NCI-H1105 treated with DMSO at 0.1 percent for 48 hours (cell line): ENCODE measurements at regions not wholly inside any gene's neighbourhood (a gene's known extent, or its start where the extent isn't known, plus 50 kb on each side); places are given as distances from the start of the nearest gene placed in this dataset.

Experiments used
- DNase-seq: peaks from one replicate; lab custom pipeline; 2025; lab: John Stamatoyannopoulos, UW

- DNase-seq, result no peak
Observed at GRCh38 chr2:12495247-12495868, 221.4 kb upstream of the TRIB2 start.

DNA sequence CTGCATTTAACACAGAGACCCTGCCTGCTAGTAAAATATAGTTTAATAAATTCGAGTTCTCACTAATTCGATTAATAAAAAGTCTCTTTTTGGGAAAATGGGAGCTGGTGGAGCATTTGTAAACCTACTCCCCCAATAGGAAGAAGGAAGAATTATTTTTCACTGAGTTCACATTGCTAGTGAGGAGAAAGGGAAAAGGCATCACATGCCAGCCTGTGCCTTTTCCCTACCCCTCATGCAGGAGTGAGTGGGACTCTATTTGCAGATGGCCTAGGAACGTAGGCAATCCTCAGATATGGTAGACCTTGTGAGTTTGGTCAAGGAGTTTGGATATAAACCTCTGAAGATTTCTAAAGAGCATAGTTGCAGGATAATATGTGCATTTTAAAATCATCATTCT, 218.4 kb upstream of the TRIB2 start:
- DNase-seq, result no peak

DNA sequence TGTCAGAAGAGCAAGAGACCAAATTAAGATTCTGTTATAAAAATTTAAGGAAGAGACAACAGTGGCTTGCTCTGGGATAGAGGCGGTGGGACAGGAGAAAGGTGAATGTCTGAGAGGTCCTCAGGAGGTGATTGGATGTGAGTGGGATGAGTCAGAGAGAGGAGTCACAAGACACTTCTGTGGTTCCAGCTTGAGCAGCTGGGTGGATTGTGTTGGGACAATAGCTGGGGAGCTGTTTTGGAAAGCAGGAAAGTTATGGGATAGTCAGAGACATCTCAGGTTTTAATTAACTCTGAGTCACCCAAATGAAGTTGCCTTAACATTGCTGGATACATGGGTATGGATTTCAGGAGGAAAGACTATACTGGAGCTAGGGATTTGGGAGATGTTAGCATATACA, 218.0 kb upstream of the TRIB2 start:
- no peak for DNase-seq

DNA sequence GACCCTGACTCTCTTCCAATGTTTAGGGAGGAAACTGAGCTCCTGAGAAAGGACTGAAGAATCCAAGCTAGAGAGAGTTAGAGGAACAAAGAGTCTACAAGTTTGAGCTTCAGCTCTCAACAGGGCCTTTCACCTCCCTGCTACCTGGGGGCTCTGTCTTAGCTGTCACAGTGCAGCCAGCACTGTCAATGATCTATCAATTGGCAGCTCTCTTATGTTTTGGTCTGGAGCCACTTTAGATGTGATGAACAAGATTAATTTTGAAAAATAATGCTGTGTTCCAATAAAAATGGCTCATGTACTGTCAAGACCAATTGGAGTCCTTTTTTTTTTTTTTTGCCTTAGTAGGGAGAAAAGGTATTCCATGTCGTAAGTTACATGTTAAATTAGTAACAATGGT, 215.8 kb upstream of the TRIB2 start:
- DNase-seq, result no peak

GRCh38 chr2:12501469-12502158, 215.1 kb upstream of the TRIB2 start:
- no peak for DNase-seq

GRCh38 chr2:12502759-12503158, 214.0 kb upstream of the TRIB2 start:
- no peak for DNase-seq

GRCh38 chr2:12504443-12504842, 212.3 kb upstream of the TRIB2 start:
- no peak for DNase-seq

DNA sequence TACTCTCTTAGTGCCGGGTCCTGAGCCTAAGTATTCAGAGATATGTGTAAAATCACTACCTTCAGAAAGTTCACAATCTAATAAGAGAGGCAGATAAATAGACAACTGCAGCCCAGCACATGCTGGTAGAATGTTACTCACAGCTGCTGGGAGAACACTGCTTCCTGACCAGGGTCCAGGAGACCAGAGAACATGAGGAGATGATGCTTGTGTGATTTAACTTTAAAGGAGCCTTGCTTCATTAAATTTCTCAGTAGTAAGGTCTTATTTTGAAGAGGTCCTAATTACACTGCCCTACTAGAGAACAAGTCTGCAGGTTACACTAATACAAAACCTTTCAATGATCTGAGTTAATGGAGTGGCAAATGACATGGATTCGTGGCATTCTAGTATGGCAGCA, 209.9 kb upstream of the TRIB2 start:
- DNase-seq, result no peak

DNA sequence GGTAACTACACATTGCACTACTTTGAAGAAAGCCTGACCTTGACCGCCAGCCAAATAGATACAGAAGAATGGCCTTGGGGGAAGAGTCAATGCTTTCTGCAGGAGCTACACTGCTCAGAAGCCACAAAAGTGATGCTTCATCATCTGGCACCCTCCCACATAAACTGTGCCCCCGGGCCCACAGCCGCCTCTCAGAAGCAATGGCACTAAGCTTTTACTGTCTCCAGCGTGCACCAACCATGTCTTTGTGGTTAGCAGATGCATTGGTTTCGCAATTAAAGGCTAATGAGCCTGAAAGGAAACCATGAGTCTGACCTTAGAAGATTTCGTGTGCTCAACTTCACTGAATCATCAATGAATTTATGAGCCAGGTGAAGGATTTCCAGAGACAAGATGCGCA, 209.4 kb upstream of the TRIB2 start:
- no peak for DNase-seq

- no peak for DNase-seq
Observed at GRCh38 chr2:12510070-12510469, 206.7 kb upstream of the TRIB2 start.

DNA sequence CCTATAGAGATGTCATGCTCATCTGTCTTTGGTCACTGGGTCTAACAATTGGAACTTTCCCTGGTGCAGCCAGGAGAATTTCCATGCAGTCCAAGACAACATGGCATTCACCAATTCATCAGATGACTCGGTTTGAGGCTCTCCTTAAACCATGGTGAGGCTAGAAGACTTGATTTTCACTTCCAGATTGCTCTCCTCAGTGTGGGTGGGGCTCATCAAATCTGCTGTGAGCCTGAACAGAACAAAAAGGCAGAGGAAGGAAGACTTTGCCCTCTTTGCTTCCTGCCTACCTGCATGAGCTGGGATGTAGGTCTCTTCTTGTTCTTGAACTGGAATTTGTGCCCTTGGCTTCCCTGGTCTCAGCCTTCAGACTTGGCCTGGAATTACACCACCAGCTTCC, 203.4 kb upstream of the TRIB2 start:
- no peak for DNase-seq

DNA sequence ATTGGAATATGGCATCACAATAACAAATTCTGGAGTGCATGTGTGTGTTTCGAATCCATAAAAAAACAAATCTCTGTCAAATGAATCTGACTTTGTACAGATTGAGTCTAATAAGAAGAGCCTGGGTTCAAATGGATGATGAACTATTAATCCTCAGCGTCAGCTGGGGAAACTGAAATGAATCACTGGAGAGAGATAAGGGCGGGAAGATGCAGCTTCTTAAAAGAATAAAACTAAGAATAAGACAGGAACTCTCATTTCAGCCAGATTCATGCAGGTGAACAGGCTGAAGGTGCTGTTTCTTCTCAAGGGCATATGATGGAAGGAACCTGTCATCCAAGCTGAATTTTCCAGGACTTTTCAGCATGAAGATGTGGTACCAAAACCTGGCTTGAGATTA, 202.6 kb upstream of the TRIB2 start:
- no peak for DNase-seq

GRCh38 chr2:12514631-12515437, 201.9 kb upstream of the TRIB2 start:
- no peak for DNase-seq

- DNase-seq, result no peak
Observed at GRCh38 chr2:12515871-12516270, 200.9 kb upstream of the TRIB2 start.

GRCh38 chr2:12533337-12534005, 183.3 kb upstream of the TRIB2 start:
- no peak for DNase-seq

GRCh38 chr2:12534646-12535263, 182.0 kb upstream of the TRIB2 start:
- DNase-seq, result no peak

- DNase-seq, result no peak
Observed at GRCh38 chr2:12536976-12537375, 179.8 kb upstream of the TRIB2 start.

DNA sequence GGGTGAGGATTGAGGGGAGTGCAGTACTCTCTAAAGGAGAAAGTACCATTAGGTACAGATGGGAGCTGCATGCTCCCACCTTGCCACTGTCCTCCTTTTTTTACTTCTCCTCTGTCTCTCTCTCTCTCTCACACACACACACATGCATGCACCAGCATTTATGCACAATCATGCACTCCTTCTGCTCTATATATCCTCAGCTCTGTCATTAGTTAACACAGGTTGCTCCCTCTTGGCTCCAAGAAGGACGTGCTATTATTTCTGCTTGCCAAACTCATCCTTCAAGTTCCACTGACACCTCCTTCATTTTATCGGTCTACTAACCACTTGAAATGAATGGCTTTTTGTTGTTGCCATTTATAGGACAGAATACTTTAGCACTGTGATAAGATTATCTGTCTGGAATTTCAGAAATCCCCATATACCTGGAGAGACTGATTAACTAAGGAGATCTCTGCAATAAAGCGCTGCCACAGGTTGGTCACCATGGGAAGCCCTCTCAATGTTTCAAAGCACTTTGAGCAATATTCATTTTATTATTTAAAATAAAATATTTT, 178.5 kb upstream of the TRIB2 start:
- no peak for DNase-seq

- no peak for DNase-seq
Observed at GRCh38 chr2:12539336-12539735, 177.4 kb upstream of the TRIB2 start.

GRCh38 chr2:12539776-12540562, 176.8 kb upstream of the TRIB2 start:
- DNase-seq, result no peak
